Sigmoid colon (tissue), 4 donors: ENCODE measurements at regions not wholly inside any gene's neighbourhood (a gene's known extent, or its start where the extent isn't known, plus 50 kb on each side); places are given as distances from the start of the nearest gene placed in this dataset.

Experiments used
- EP300 ChIP-seq, 4 donors: sonication (generic); formaldehyde crosslinking; IDR thresholded peaks; one replicate each; pipeline ENCODE4 v1.6.1; 2017; ENCODE audit warnings: antibody characterized with exemption in 4 of 4
- TF ChIP-seq, protein P1 (sequence below), 4 experiments: fragments of 450-650 bp in 3 of 4; fragments of 200-600 bp in 1 of 4; IDR thresholded peaks; one replicate each; pipeline ENCODE4 v1.5.1; 2016 to 2019; ENCODE audit warnings: antibody characterized with exemption in 4 of 4, mild to moderate bottlenecking in 3 of 4, moderate library complexity in 2 of 4

DNA sequence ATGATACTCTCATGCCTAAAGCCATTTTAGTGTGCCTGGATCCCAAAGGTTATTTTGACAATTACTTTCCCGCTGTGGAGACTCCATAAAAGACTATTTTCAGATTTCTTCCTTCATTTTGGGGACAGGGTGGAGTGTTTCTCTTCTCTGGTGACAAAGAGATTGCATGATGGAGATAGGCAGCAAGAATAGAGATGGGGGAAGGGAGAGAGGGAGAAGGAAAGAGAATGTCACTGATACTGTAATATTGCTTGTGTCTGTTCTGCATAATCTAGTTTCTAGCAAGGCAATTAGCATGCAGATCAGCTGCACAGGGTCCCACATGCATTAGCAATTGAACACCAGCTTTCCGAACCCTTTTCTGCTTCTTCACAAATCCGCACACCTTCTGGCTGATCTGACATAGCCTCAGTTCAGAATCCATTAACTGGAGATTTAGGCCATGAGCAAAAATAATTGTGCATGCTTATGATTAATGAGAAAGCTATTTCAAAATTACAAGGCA is 222.4 kb downstream of the OXSM start:
- TF ChIP-seq, protein P1, sequence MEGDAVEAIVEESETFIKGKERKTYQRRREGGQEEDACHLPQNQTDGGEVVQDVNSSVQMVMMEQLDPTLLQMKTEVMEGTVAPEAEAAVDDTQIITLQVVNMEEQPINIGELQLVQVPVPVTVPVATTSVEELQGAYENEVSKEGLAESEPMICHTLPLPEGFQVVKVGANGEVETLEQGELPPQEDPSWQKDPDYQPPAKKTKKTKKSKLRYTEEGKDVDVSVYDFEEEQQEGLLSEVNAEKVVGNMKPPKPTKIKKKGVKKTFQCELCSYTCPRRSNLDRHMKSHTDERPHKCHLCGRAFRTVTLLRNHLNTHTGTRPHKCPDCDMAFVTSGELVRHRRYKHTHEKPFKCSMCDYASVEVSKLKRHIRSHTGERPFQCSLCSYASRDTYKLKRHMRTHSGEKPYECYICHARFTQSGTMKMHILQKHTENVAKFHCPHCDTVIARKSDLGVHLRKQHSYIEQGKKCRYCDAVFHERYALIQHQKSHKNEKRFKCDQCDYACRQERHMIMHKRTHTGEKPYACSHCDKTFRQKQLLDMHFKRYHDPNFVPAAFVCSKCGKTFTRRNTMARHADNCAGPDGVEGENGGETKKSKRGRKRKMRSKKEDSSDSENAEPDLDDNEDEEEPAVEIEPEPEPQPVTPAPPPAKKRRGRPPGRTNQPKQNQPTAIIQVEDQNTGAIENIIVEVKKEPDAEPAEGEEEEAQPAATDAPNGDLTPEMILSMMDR (IDR thresholded peaks at IDR 0.05) = no peak
- no peak for TF ChIP-seq EP300 (IDR thresholded peaks at IDR 0.05)
